ENCODE measurements at regions not wholly inside any gene's neighbourhood (a gene's known extent, or its start where the extent isn't known, plus 50 kb on each side); places are given as distances from the start of the nearest gene placed in this dataset.

DNA sequence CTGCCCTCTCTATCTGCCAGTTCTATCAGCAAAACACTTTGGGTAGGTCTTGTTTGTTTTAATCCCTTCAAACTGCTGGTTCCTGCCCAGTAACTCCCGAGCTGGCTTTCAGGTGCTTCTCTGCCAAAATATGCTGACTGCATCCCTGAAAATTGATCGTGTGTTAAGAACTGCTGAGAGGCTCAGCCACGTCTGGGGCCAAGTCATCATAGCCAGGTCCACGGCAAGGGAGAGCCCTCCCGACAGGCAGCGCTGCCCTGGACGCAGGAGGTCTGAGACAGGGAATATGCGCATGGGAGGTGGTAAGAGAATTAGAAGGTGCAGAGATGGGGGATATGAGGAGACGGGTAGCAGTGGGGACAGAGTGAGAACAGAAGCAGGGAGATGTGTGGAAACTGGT lies 179.7 kb upstream of the TOPAZ1 start (continued):
- TF ChIP-seq MEF2A (IDR thresholded peaks at IDR 0.05; ENCODE audit: borderline replicate concordance, low read depth) (no peak), EP300 (IDR thresholded peaks at IDR 0.05; ENCODE audit: borderline replicate concordance in 1 of 2, low read depth in 1 of 2, low read length in 1 of 2) (no peak), EZH2phosphoT487 (IDR thresholded peaks at IDR 0.05; ENCODE audit: borderline replicate concordance, low read depth) (no peak), ELF1 (IDR thresholded peaks at IDR 0.05) (no peak), MXI1 (IDR thresholded peaks at IDR 0.05; ENCODE audit: low read depth, low read length) (no peak), FOSL2 (IDR thresholded peaks at IDR 0.05; ENCODE audit: borderline replicate concordance, low read depth) (no peak), SMC3 (IDR thresholded peaks at IDR 0.05; ENCODE audit: low read depth, low read length) (no peak)
- TF ChIP-seq, protein P1, sequence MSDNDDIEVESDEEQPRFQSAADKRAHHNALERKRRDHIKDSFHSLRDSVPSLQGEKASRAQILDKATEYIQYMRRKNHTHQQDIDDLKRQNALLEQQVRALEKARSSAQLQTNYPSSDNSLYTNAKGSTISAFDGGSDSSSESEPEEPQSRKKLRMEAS (IDR thresholded peaks at IDR 0.05; ENCODE audit: low read depth) = no peak

DNA sequence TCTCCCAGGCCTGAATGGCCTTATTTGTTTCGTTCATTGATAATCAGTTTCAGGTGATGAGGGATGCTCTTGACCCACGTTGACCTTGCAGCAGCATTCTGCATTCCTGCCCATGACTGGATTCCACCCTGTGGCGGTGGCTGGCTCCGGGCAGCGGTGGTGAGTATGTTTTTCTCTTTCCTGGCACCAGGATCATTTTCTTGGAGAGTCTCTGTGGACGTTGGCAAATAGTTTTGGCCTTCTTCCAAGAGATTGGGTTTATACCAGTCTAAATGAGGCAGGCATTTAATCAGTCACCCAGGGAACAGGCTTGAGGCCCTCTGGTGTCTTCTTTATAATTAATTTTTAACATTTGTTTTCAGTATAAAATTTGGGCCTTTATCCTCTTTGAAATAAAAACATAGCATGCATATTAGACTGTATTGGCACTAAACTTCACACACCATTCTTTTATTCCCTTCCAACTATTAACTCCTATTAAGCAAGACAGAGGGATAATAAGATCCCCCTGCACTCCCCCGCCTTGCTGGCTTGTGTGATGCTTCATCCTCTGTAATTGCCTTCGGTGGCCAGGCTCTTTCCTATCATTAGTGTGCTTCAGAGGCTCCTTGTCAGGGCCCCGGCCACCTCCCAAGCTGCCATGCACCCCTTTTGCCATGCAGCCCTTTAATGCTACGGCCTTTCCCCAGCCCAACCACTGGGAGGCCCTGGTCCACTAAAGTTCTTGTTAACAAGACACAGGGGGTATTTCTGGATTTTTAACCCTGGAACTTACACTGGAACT lies 176.2 kb upstream of the TOPAZ1 start:
- 24% methylated on average over 10 of the region's 10 CpGs for WGBS (ENCODE audit: low lambda C conversion rate)
- H3K79me2 ChIP-seq (ENCODE audit: insufficient read depth) = peaks cover 3% of the 10 kb centered on the region; the same call in 1 of the 2 replicates
- H3K9ac ChIP-seq = peak overlapping the region; percentile 10; the same call in 1 of the 2 replicates
- H2AFZ ChIP-seq (ENCODE audit: low read depth) = no peak overlapping the region
- peak overlapping the region; percentile 39 for H3K4me2 ChIP-seq
- H3K27ac ChIP-seq (ENCODE audit: low read depth in 2 of 2, low read length in 1 of 2) = peak overlapping the region; percentile 48 to 62; a peak in 3 of 4 replicates
- peak; percentile 64 for DNase-seq
- H3K4me3 ChIP-seq (ENCODE audit: low read depth in 2 of 2, low read length in 1 of 2) = no peak overlapping the region
- peaks cover 19% of the 10 kb centered on the region for H3F3A ChIP-seq (replicated peaks; ENCODE audit: insufficient read depth)
- H3K4me1 ChIP-seq (ENCODE audit: control insufficient read depth in 1 of 2, insufficient read depth in 2 of 2, low read depth in 1 of 2, low read length in 1 of 2) = peaks cover 27 to 42% of the 10 kb centered on the region in 2 experiments
- ChIA-PET POLR2A (no interaction called here), CTCF (interaction anchor here (1.0 to 1.6 kb wide), 2 partner anchors 11 to 46 kb away, joined by 3 read pairs; no protein-coding TSS in a partner anchor)
- no peaks in the 10 kb centered on the region for H3K9me2 ChIP-seq
- peaks cover 12% of the 10 kb centered on the region for H4K20me1 ChIP-seq (ENCODE audit: insufficient read depth)
- no peaks in the 10 kb centered on the region for H3K27me3 ChIP-seq (ENCODE audit: insufficient read depth)
- H3K9me3 ChIP-seq = no peaks in the 10 kb centered on the region
- H3K36me3 ChIP-seq (replicated peaks in 1 of 2; ENCODE audit: control insufficient read depth in 1 of 2, insufficient read depth in 2 of 2, low read length in 1 of 2) = peaks cover 0 to 3% of the 10 kb centered on the region in 2 experiments
- TF ChIP-seq NRF1 (IDR thresholded peaks at IDR 0.05; ENCODE audit: low read depth, low read length) = no peak
- peak; percentile 55; the same call in 1 of the 2 replicates for TF ChIP-seq FOSL2 (IDR thresholded peaks at IDR 0.05; ENCODE audit: borderline replicate concordance, low read depth)
- no peak for TF ChIP-seq CHD2 (IDR thresholded peaks at IDR 0.05; ENCODE audit: low read length, partially characterized antibody)
- TF ChIP-seq RCOR1 (IDR thresholded peaks at IDR 0.05; ENCODE audit: low read length) = no peak; the same call in 1 of the 2 replicates
- TF ChIP-seq, protein P1 (IDR thresholded peaks at IDR 0.05; ENCODE audit: low read depth) = 0 out of 2 replicates have a peak, but pooled peaks have one; percentile 16
- TF ChIP-seq GATA2 (CRISPR knock-in tag; IDR thresholded peaks at IDR 0.05) = no peak
- TF ChIP-seq, protein P2, sequence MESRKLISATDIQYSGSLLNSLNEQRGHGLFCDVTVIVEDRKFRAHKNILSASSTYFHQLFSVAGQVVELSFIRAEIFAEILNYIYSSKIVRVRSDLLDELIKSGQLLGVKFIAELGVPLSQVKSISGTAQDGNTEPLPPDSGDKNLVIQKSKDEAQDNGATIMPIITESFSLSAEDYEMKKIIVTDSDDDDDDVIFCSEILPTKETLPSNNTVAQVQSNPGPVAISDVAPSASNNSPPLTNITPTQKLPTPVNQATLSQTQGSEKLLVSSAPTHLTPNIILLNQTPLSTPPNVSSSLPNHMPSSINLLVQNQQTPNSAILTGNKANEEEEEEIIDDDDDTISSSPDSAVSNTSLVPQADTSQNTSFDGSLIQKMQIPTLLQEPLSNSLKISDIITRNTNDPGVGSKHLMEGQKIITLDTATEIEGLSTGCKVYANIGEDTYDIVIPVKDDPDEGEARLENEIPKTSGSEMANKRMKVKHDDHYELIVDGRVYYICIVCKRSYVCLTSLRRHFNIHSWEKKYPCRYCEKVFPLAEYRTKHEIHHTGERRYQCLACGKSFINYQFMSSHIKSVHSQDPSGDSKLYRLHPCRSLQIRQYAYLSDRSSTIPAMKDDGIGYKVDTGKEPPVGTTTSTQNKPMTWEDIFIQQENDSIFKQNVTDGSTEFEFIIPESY (IDR thresholded peaks at IDR 0.05; ENCODE audit: borderline replicate concordance, low read depth) = 0 out of 2 replicates have a peak, but pooled peaks have one; percentile 63
- TF ChIP-seq, protein P3, sequence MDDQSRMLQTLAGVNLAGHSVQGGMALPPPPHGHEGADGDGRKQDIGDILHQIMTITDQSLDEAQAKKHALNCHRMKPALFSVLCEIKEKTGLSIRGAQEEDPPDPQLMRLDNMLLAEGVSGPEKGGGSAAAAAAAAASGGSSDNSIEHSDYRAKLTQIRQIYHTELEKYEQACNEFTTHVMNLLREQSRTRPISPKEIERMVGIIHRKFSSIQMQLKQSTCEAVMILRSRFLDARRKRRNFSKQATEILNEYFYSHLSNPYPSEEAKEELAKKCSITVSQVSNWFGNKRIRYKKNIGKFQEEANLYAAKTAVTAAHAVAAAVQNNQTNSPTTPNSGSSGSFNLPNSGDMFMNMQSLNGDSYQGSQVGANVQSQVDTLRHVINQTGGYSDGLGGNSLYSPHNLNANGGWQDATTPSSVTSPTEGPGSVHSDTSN (IDR thresholded peaks at IDR 0.05) = peak; percentile 81
- peak; percentile 27 to 85; a peak in 3 of 4 replicates for TF ChIP-seq EP300 (IDR thresholded peaks at IDR 0.05; ENCODE audit: borderline replicate concordance in 1 of 2, low read depth in 1 of 2, low read length in 1 of 2)
- no peak for TF ChIP-seq FOXJ3 (CRISPR knock-in tag; IDR thresholded peaks at IDR 0.05)
- TF ChIP-seq TEAD4 (IDR thresholded peaks at IDR 0.05; ENCODE audit: borderline replicate concordance, insufficient read depth) = peak; percentile 79
- TF ChIP-seq MXI1 (IDR thresholded peaks at IDR 0.05; ENCODE audit: low read depth, low read length) = no peak
- TF ChIP-seq, protein P4, sequence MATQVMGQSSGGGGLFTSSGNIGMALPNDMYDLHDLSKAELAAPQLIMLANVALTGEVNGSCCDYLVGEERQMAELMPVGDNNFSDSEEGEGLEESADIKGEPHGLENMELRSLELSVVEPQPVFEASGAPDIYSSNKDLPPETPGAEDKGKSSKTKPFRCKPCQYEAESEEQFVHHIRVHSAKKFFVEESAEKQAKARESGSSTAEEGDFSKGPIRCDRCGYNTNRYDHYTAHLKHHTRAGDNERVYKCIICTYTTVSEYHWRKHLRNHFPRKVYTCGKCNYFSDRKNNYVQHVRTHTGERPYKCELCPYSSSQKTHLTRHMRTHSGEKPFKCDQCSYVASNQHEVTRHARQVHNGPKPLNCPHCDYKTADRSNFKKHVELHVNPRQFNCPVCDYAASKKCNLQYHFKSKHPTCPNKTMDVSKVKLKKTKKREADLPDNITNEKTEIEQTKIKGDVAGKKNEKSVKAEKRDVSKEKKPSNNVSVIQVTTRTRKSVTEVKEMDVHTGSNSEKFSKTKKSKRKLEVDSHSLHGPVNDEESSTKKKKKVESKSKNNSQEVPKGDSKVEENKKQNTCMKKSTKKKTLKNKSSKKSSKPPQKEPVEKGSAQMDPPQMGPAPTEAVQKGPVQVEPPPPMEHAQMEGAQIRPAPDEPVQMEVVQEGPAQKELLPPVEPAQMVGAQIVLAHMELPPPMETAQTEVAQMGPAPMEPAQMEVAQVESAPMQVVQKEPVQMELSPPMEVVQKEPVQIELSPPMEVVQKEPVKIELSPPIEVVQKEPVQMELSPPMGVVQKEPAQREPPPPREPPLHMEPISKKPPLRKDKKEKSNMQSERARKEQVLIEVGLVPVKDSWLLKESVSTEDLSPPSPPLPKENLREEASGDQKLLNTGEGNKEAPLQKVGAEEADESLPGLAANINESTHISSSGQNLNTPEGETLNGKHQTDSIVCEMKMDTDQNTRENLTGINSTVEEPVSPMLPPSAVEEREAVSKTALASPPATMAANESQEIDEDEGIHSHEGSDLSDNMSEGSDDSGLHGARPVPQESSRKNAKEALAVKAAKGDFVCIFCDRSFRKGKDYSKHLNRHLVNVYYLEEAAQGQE (IDR thresholded peaks at IDR 0.05; ENCODE audit: low read depth, low read length) = peak; percentile 41; the same call in 1 of the 2 replicates
- TF ChIP-seq RAD21 (IDR thresholded peaks at IDR 0.05; ENCODE audit: low read length) = peak; percentile 34; the same call in 1 of the 2 replicates
- TF ChIP-seq SMC3 (IDR thresholded peaks at IDR 0.05; ENCODE audit: low read depth, low read length) = 0 out of 2 replicates have a peak, but pooled peaks have one; percentile 13
- TF ChIP-seq RFX5 (IDR thresholded peaks at IDR 0.05; ENCODE audit: low read length) = no peak
- no peak for TF ChIP-seq GABPA (IDR thresholded peaks at IDR 0.05; ENCODE audit: low read depth)
- no peak for TF ChIP-seq TAF1 (IDR thresholded peaks at IDR 0.05; ENCODE audit: borderline replicate concordance, low read depth, low read length)
- TF ChIP-seq TCF12 (IDR thresholded peaks at IDR 0.05) = peak; percentile 93
- TF ChIP-seq POLR2AphosphoS5 (IDR thresholded peaks at IDR 0.05; ENCODE audit: low read depth, low read length) = peak; percentile 25; the same call in 1 of the 2 replicates
